T-cell (primary cell): ENCODE measurements at regions not wholly inside any gene's neighbourhood (a gene's known extent, or its start where the extent isn't known, plus 50 kb on each side); places are given as distances from the start of the nearest gene placed in this dataset.

Experiments
- ATAC-seq, 4 experiments: fragments of 200-7000 bp in 3 of 4; fragments of 150-1000 bp in 1 of 4; cut with Tn5 transposase; replicated peaks in 1 of 4; 1 replicate in 3 of 4; 2 replicates in 1 of 4; pipeline ENCODE4 v1.10.0; 2021; ENCODE audit warnings: moderate library complexity in 3 of 4, mild to moderate bottlenecking in 2 of 4, moderate number of reproducible peaks in 1 of 4
- CTCF ChIA-PET, 2 donors: fragments of 300-600 bp; sonication (Branson Sonifier 250); formaldehyde crosslinking; loops; one replicate each; lab custom pipeline; 2022; ENCODE audit warnings: antibody characterized with exemption in 2 of 2; lab: Charles Lee
- POLR2A ChIA-PET, 2 donors: fragments of 300-600 bp; sonication (Branson Sonifier 250); formaldehyde crosslinking; loops; one replicate each; lab custom pipeline; 2022; ENCODE audit warnings: antibody characterized with exemption in 2 of 2; lab: Charles Lee
- DNase-seq, 35 experiments: peaks; one replicate each; pipeline versions ENCODE4 v3.0.0 to v3.0.0-alpha.2; 2013 to 2023
- H3K27ac ChIP-seq: one replicate; pipeline ENCODE4 v1.5.1; 2013; ENCODE audit warnings: low read length
- H3K27me3 ChIP-seq, 2 experiments: replicated peaks in 1 of 2; 1 replicate in 1 of 2; 2 replicates in 1 of 2; pipeline versions ENCODE4 v1.6.1 to v1.7.0; 2013; ENCODE audit warnings: low read length in 1 of 2, mixed read lengths in 1 of 2; ENCODE audit not compliant: control insufficient read depth in 2 of 2, insufficient read depth in 2 of 2; ENCODE audit errors: extremely low read depth in 1 of 2
- H3K36me3 ChIP-seq, 2 donors: 1 replicate in 1 of 2; 2 replicates in 1 of 2; pipeline versions ENCODE4 v1.6.1 to v1.7.0; 2013; ENCODE audit warnings: low read length in 1 of 2; ENCODE audit not compliant: control insufficient read depth in 2 of 2, insufficient read depth in 1 of 2; ENCODE audit errors: extremely low read depth in 1 of 2
- H3K4me1 ChIP-seq, 2 experiments: 1 replicate in 1 of 2; 2 replicates in 1 of 2; pipeline versions ENCODE4 v1.6.1 to v1.7.0; 2013; ENCODE audit warnings: low read length in 2 of 2, mixed read lengths in 1 of 2; ENCODE audit not compliant: insufficient read depth in 2 of 2, control insufficient read depth in 1 of 2; ENCODE audit errors: extremely low read depth in 1 of 2
- H3K4me3 ChIP-seq, 2 donors: 1 replicate in 1 of 2; 2 replicates in 1 of 2; pipeline versions ENCODE4 v1.5.1 to v1.7.0; 2013; ENCODE audit warnings: mild to moderate bottlenecking in 2 of 2, low read length in 1 of 2, moderate library complexity in 1 of 2; ENCODE audit not compliant: control insufficient read depth in 1 of 2; ENCODE audit errors: extremely low read depth in 1 of 2
- H3K9me3 ChIP-seq: 2 replicates; pipeline ENCODE4 v1.7.0; 2013
- H3K27ac Mint-ChIP-seq, 2 donors: one replicate each; pipeline ENCODE4 v1.8.0; 2020 to 2021; ENCODE audit warnings: mild to moderate bottlenecking in 2 of 2, mixed read lengths in 2 of 2
- H3K27me3 Mint-ChIP-seq, 2 donors: one replicate each; pipeline ENCODE4 v1.8.0; 2021 to 2022; ENCODE audit warnings: mixed read lengths in 2 of 2
- H3K36me3 Mint-ChIP-seq: one replicate; pipeline ENCODE4 v1.8.0; 2021; ENCODE audit warnings: mixed read lengths
- H3K4me1 Mint-ChIP-seq, 3 donors: one replicate each; pipeline ENCODE4 v1.8.0; 2020 to 2022; ENCODE audit warnings: mixed read lengths in 3 of 3, mild to moderate bottlenecking in 1 of 3
- H3K4me3 Mint-ChIP-seq, 3 donors: one replicate each; pipeline ENCODE4 v1.8.0; 2020 to 2022; ENCODE audit warnings: mild to moderate bottlenecking in 3 of 3, mixed read lengths in 3 of 3, moderate library complexity in 3 of 3
- H3K9me3 Mint-ChIP-seq, 3 donors: one replicate each; pipeline ENCODE4 v1.8.0; 2020 to 2022; ENCODE audit warnings: mixed read lengths in 3 of 3
- WGBS: methylation state at CpG from one replicate; pipeline ENCODE4 v1.1.5; 2013; ENCODE audit warnings: missing lambda C conversion rate; ENCODE audit not compliant: insufficient coverage; 5-methylcytosine and 5-hydroxymethylcytosine counted together

- no peak overlapping the region for H3K27ac Mint-ChIP-seq
- WGBS = no CpG with 5 or more reads among the region's 3 CpGs
- no peak for DNase-seq
Observed at GRCh38 chr20:50325651-50326050, 135.0 kb downstream of the CEBPB start.

GRCh38 chr20:50327666-50328065 lies 137.0 kb downstream of the CEBPB start:
- H3K4me1 Mint-ChIP-seq = no peaks in the 10 kb centered on the region
- CTCF ChIA-PET = interaction anchor here in 1 of 2 donors (0.6 kb wide), 1 partner anchor 261 kb away, joined by 8 read pairs; no protein-coding TSS in a partner anchor
- WGBS = 43% methylated on average over 1 of the region's 2 CpGs

More at GRCh38 chr20:50325651-50326050, 135.0 kb downstream of the CEBPB start:
- ChIA-PET POLR2A (no interaction called here), CTCF (no interaction called here)
- H3K4me3 ChIP-seq = no peak overlapping the region
- H3K36me3 Mint-ChIP-seq = no peaks in the 10 kb centered on the region
- no peak for ATAC-seq
- H3K36me3 ChIP-seq = no peaks in the 10 kb centered on the region
- no peaks in the 10 kb centered on the region for H3K9me3 ChIP-seq
- peaks cover 5 to 6% of the 10 kb centered on the region in 2 donors for H3K27me3 Mint-ChIP-seq
- no peak overlapping the region for H3K27ac ChIP-seq
- no peaks in the 10 kb centered on the region for H3K4me1 ChIP-seq
- peaks cover 0 to 23% of the 10 kb centered on the region in 2 experiments for H3K27me3 ChIP-seq
- peaks cover 0 to 6% (median 4%) of the 10 kb centered on the region in 3 donors for H3K9me3 Mint-ChIP-seq
- no peaks in the 10 kb centered on the region for H3K4me1 Mint-ChIP-seq
- H3K4me3 Mint-ChIP-seq = no peak overlapping the region

GRCh38 chr20:50328222-50328979 lies 137.8 kb downstream of the CEBPB start:
- no peak overlapping the region for H3K27ac Mint-ChIP-seq
- CTCF ChIA-PET = interaction anchor here in 1 of 2 donors (0.5 to 0.6 kb wide), 2 partner anchors 151 to 260 kb away, joined by 3 to 8 read pairs; no protein-coding TSS in a partner anchor
- H3K36me3 Mint-ChIP-seq = no peaks in the 10 kb centered on the region

More at GRCh38 chr20:50327666-50328065, 137.0 kb downstream of the CEBPB start:
- H3K27ac Mint-ChIP-seq = no peak overlapping the region
- peaks cover 0 to 6% (median 4%) of the 10 kb centered on the region in 3 donors for H3K9me3 Mint-ChIP-seq
- ATAC-seq (no peak), DNase-seq (no peak)
- no peaks in the 10 kb centered on the region for H3K4me1 ChIP-seq
- no peak overlapping the region for H3K27ac ChIP-seq
- no peaks in the 10 kb centered on the region for H3K9me3 ChIP-seq
- peaks cover 4 to 5% of the 10 kb centered on the region in 2 donors for H3K27me3 Mint-ChIP-seq
- H3K36me3 ChIP-seq = no peaks in the 10 kb centered on the region
- POLR2A ChIA-PET = no interaction called here
- H3K4me3 ChIP-seq = no peak overlapping the region
- no peak overlapping the region for H3K4me3 Mint-ChIP-seq
- peaks cover 0 to 23% of the 10 kb centered on the region in 2 experiments for H3K27me3 ChIP-seq
- H3K36me3 Mint-ChIP-seq = no peaks in the 10 kb centered on the region

GRCh38 chr20:50328996-50329898 lies 138.6 kb downstream of the CEBPB start:
- no peaks in the 10 kb centered on the region for H3K9me3 ChIP-seq
- H3K4me1 Mint-ChIP-seq = no peaks in the 10 kb centered on the region
- no peak overlapping the region for H3K27ac ChIP-seq
- peaks cover 0 to 23% of the 10 kb centered on the region in 2 experiments for H3K27me3 ChIP-seq
- H3K4me1 ChIP-seq = no peaks in the 10 kb centered on the region
- no peaks in the 10 kb centered on the region for H3K36me3 Mint-ChIP-seq
- H3K27me3 Mint-ChIP-seq = peaks cover 4 to 5% of the 10 kb centered on the region in 2 donors
- peaks cover 0 to 6% (median 4%) of the 10 kb centered on the region in 3 donors for H3K9me3 Mint-ChIP-seq
- ATAC-seq = no peak
- no peak overlapping the region for H3K4me3 ChIP-seq
- H3K27ac Mint-ChIP-seq = no peak overlapping the region
- WGBS = 82% methylated on average over 1 of the region's 4 CpGs
- ChIA-PET CTCF (interaction anchor here in 1 of 2 donors (0.5 to 0.7 kb wide), 2 partner anchors 152 to 611 kb away, joined by 3 to 4 read pairs; no protein-coding TSS in a partner anchor), POLR2A (interaction anchor here in 1 of 2 donors (0.6 kb wide), 1 partner anchor 20 kb away, joined by 3 read pairs; no protein-coding TSS in a partner anchor)
- no peak overlapping the region for H3K4me3 Mint-ChIP-seq
- no peaks in the 10 kb centered on the region for H3K36me3 ChIP-seq
- no peak for DNase-seq

More at GRCh38 chr20:50328222-50328979, 137.8 kb downstream of the CEBPB start:
- Histone ChIP-seq H3K4me3 (no peak overlapping the region), H3K27me3 (peaks cover 0 to 23% of the 10 kb centered on the region in 2 experiments), H3K27ac (no peak overlapping the region), H3K4me1 (no peaks in the 10 kb centered on the region), H3K9me3 (no peaks in the 10 kb centered on the region), H3K36me3 (no peaks in the 10 kb centered on the region)
- Mint-ChIP-seq H3K4me3 (no peak overlapping the region), H3K27me3 (peaks cover 4 to 5% of the 10 kb centered on the region in 2 donors), H3K9me3 (peaks cover 0 to 6% (median 4%) of the 10 kb centered on the region in 3 donors), H3K4me1 (no peaks in the 10 kb centered on the region)
- WGBS = 45% methylated on average over 2 of the region's 6 CpGs
- POLR2A ChIA-PET = no interaction called here
- DNase-seq = no peak
- no peak for ATAC-seq

GRCh38 chr20:50329981-50330503 lies 139.4 kb downstream of the CEBPB start:
- Mint-ChIP-seq H3K36me3 (no peaks in the 10 kb centered on the region), H3K4me3 (no peak overlapping the region), H3K9me3 (peaks cover 0 to 4% (median under 1%) of the 10 kb centered on the region in 3 donors), H3K27ac (no peak overlapping the region), H3K27me3 (peaks cover 4 to 5% of the 10 kb centered on the region in 2 donors), H3K4me1 (no peaks in the 10 kb centered on the region)
- POLR2A ChIA-PET = interaction anchor here in 1 of 2 donors (0.6 kb wide), 1 partner anchor 20 kb away, joined by 3 read pairs; no protein-coding TSS in a partner anchor
- Histone ChIP-seq H3K36me3 (no peaks in the 10 kb centered on the region), H3K27me3 (peaks cover 0 to 23% of the 10 kb centered on the region in 2 experiments), H3K27ac (no peak overlapping the region), H3K9me3 (no peaks in the 10 kb centered on the region), H3K4me1 (no peaks in the 10 kb centered on the region), H3K4me3 (no peak overlapping the region)
- CTCF ChIA-PET = no interaction called here
- no peak for DNase-seq
- ATAC-seq = no peak
- WGBS = 93% methylated on average over 3 of the region's 3 CpGs
